T1000 (cell line): ENCODE measurements at regions not wholly inside any gene's neighbourhood (a gene's known extent, or its start where the extent isn't known, plus 50 kb on each side); places are given as distances from the start of the nearest gene placed in this dataset.

Experiments
- DNase-seq: peaks from one replicate; lab custom pipeline; 2025; ENCODE audit warnings: mixed read lengths; lab: John Stamatoyannopoulos, UW

GRCh38 chr3:72055436-72055835 lies 270.5 kb upstream of the PROK2 start:
- no peak for DNase-seq

- DNase-seq: no peak
Measured at GRCh38 chr3:72054976-72055375, 270.0 kb upstream of the PROK2 start.

- DNase-seq: no peak
Measured at GRCh38 chr3:72052841-72053409, 268.0 kb upstream of the PROK2 start.

DNA sequence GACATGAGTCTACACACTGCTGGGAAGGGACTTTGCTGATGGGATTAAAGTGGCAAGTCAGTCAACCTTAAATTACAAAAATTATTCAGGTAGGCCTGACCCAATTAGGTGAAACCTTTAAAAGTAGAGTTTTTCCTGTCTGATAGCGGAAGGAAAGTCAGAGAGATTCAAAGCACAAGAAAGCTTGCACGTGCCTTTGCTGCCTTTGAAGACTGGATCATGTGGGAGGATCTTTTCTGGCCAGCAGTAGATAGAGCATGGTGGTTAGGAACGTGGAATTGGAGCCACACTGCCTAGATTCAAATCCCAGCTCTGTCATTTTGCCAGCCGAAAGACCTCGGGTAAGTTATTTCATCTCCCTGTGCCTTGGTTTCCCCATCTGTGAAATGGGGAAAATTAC lies 265.8 kb upstream of the PROK2 start:
- no peak for DNase-seq

GRCh38 chr3:72050048-72050632 lies 265.2 kb upstream of the PROK2 start:
- no peak for DNase-seq

- DNase-seq: no peak
Measured at GRCh38 chr3:72049300-72049699, 264.4 kb upstream of the PROK2 start.

DNA sequence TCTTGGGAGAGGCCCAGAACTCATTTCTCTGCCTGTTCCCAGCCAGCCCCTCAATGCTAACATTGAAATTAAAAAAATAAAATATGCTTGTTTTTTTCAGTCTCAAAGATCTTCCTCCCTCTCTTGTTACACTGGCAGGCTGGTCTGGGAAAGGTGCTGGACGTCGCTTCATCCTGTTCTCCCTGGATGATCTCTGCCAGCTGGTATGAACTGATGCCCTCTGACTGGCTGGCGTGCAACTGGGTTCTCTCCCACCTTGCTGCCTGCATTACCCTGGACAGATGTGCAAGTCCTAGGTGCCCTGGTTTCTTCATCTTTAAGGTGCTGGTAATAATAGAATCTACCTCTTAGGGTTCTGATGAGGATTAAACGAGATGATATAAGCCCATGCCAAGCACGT lies 263.9 kb upstream of the PROK2 start:
- no peak for DNase-seq

DNA sequence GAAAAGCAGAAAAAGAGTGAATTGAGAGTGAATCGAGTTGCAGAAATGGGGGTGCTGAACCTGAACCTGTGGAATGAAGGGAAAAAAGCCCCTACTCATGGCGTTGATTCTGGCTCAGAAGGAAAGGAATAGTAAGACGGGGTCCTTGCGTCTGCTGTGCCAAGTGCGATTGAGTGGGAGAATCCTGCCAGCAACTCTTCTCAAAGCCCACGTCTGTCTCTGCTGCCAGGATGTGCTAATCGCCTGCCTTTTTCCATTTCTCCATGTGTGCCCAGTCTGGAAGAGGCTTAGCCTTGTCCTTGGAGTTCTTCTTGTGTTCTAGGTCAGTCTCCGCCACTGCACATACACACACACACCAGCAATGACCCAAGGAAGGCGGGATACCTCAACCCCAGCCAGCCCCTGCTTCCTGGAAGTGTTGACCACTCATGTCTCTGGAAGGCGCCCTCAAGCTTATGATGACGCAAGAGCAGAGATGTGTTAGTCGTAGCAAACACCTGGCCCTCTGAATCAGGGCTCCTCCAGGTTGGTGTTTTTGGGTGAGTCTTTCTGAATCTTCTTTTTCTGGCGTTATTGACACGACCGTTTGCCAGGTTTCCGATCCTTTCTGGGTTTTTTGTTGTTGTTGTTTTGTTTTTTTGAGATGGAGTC lies 262.4 kb upstream of the PROK2 start:
- no peak for DNase-seq

GRCh38 chr3:72044231-72044855 lies 259.4 kb upstream of the PROK2 start:
- no peak for DNase-seq

- no peak for DNase-seq
Measured at GRCh38 chr3:72043204-72044133, 258.5 kb upstream of the PROK2 start.

DNA sequence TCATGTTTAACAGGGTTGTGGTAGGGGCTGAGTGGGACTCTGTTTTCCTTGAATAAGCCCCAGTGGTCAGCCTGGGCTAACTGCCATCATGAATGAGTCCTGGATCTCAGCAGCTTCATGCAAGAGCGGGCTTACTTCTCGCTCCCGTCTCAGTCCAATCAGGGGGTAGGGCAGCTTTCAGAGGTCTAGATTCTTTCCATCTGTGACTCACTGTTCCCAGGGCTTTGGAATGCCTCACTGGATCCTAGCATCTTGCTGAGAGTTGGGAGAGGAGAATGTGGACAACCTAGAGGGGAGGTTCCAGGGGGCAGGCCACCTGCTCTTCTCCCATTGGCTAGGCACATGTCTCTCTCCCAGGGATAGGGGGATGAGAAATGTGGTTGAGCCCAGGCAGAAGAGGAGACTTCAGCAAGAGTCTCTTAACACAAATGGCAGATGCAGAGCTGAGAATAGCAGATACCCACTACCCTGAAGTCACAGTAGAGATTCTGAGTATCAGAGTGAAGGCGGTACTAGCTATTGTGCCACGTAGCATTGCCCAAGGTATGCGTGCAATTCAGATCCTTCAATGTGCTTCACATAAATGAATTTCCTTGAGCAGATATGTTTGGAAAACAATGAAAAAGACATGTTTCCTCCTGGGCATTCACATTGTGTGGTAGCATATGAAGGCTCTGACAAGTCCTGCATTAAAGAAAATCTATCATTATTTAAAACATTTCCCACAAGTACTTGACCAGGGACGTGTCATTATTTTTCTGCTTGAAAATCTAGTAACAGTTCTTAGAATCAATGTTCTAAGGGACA lies 257.7 kb upstream of the PROK2 start:
- no peak for DNase-seq

DNA sequence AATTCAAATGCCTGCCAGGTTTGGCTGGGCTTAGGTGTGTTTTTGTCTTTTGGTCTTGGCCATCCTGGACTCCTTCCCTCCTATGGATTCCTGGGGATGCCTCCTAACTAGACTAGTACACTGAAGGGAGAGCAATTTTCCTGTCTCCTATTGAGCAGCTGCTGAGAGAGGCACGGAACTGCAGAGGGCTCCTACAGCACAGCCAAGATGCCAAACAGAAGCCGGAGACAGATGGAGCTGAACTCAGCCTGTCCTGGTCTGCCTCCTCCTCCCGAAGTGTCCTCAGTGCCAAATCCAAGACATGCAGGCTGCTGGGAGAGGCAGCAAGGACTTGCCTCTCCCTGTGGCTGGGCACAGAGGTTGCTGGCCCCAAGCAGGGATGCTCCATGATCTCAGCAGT lies 256.6 kb upstream of the PROK2 start:
- no peak for DNase-seq

GRCh38 chr3:72041076-72041475 lies 256.1 kb upstream of the PROK2 start:
- no peak for DNase-seq

GRCh38 chr3:72039677-72040076 lies 254.7 kb upstream of the PROK2 start:
- DNase-seq: no peak

- no peak for DNase-seq
Measured at GRCh38 chr3:72036899-72037298, 252.0 kb upstream of the PROK2 start.

GRCh38 chr3:72035606-72036005 lies 250.7 kb upstream of the PROK2 start:
- DNase-seq: no peak

- no peak for DNase-seq
Measured at GRCh38 chr3:72034986-72035385, 250.0 kb upstream of the PROK2 start.

GRCh38 chr3:72033666-72034428 lies 248.9 kb upstream of the PROK2 start:
- no peak for DNase-seq

DNA sequence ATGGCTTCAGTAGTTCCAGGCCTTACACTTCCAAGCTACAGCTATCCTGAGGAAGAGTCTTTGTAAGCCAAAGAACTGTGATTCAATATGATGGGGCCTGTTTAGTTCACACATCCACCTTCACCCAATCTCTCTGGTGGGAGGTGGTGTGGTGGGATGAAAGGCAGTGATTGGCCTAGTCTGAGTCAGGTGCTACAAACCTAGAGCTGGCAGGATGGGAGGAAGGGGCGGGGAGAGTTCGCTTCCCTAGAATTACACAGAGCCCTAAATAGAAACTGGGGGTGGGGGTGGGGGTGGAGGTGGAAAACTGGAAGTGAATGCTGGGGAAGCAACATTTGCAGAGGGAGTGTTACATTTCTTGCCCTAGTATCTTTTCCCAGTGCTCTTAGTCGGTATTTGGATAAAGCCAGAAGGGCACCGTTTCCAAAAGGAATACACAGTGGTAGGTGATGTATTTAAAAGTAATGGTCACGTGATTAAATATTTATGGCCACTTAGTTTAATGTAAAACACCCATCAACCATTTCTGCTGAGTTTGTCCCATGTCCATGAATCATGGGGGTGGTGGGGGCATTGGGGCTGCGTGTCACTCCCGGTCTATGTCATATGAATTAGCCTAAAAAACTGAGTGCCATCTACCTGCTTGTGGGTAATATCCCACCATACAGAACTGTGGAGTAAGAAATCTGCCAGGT lies 247.6 kb upstream of the PROK2 start:
- DNase-seq: no peak

DNA sequence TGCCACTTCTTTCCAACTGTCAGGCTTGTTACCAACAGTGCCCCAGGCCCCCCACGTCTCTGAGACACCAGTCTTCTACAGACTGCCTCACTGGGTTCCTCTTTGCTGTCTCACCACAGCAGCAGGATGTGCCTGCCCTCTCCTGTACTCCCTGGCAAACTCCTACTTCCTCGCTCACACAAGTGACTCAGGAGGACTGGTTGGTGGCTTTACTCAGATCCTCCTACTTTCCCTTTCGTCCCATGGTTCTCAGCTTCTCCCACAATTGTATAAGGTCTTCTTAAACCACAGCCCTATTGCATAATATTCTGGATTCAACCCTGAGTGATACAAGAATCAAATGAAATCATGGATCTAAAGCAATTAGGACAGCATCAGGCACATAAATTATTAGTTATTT lies 246.6 kb upstream of the PROK2 start:
- DNase-seq: no peak
